Kidney (tissue), 13 donors: ENCODE measurements at regions not wholly inside any gene's neighbourhood (a gene's known extent, or its start where the extent isn't known, plus 50 kb on each side); places are given as distances from the start of the nearest gene placed in this dataset.

ENCODE experiments used
- DNase-seq, 5 donors: peaks; one replicate each; pipeline ENCODE4 v3.0.0-alpha.2; 2013 to 2020
- FAIRE-seq: peaks from 2 replicates; lab custom pipeline; 2012; peaks lifted over from hg19 to GRCh38; lab: Jason Lieb, UNC
- H3K27ac ChIP-seq, 2 donors: one replicate each; pipeline ENCODE4 v1.7.0; 2013; ENCODE audit warnings: low read depth in 2 of 2, low read length in 2 of 2, inconsistent platforms in 1 of 2
- H3K27me3 ChIP-seq: one replicate; pipeline ENCODE4 v1.7.1; 2013; ENCODE audit warnings: low read length, inconsistent platforms; ENCODE audit not compliant: control insufficient read depth, insufficient read depth
- H3K36me3 ChIP-seq, 3 donors: one replicate each; pipeline versions ENCODE4 v1.7.0 to v1.7.1; 2013; ENCODE audit warnings: low read length in 3 of 3, control low read depth in 1 of 3, inconsistent platforms in 1 of 3; ENCODE audit not compliant: insufficient read depth in 3 of 3, control insufficient read depth in 2 of 3
- H3K4me1 ChIP-seq, 3 donors: one replicate each; pipeline versions ENCODE4 v1.7.0 to v1.7.1; 2013; ENCODE audit warnings: low read length in 3 of 3, inconsistent platforms in 1 of 3, low read depth in 1 of 3; ENCODE audit not compliant: control insufficient read depth in 2 of 3, insufficient read depth in 2 of 3
- H3K4me3 ChIP-seq, 3 donors: one replicate each; pipeline versions ENCODE4 v1.7.0 to v1.8.1; 2013; ENCODE audit warnings: low read length in 3 of 3, control low read depth in 1 of 3, inconsistent platforms in 1 of 3
- H3K9ac ChIP-seq, 3 donors: one replicate each; pipeline versions ENCODE4 v1.7.0 to v1.7.1; 2013; ENCODE audit warnings: low read length in 3 of 3, control low read depth in 1 of 3, inconsistent platforms in 1 of 3
- H3K9me3 ChIP-seq, 3 donors: one replicate each; pipeline versions ENCODE4 v1.7.0 to v1.7.1; 2013; ENCODE audit warnings: low read length in 3 of 3, control low read depth in 1 of 3, inconsistent platforms in 1 of 3; ENCODE audit not compliant: control insufficient read depth in 2 of 3, insufficient read depth in 1 of 3
- CTCF ChIP-seq: IDR thresholded peaks from 3 replicates; pipeline ENCODE4 v1.5.1; 2012; ENCODE audit warnings: mild to moderate bottlenecking, moderate library complexity, borderline replicate concordance; ENCODE audit not compliant: insufficient read depth; ENCODE audit errors: extremely low read depth
- intact Hi-C: fragments of 100-400 bp; cut with DNase I; formaldehyde crosslinking; loops from one replicate; pipeline ENCODE4 v1.11.1; 2022
- donor health status: control.
- donor health status: control.
- donor health status: control.
- donor health status: control.
- donor health status: control.
- donor health status: DM: yes; HTN: yes; CAD: no.
- donor health status: Normal renal cell carcinoma (clear cell type).

DNA sequence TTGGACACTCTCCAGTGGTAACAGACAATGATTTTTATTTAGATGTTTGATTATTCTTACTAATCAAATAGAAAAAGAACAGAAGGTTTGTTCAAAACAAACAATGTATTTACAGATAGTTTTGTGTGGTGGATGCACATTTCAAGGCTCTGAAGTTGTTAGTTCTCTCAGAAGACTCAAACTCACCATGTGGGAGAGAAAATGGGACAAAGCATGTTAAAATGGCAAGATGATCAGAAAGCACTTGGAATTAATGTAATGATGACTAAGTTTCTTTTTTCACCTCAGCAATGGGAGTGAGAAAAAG is 450.5 kb upstream of the KCNMB2 start:
- Histone ChIP-seq H3K4me3 (no peak overlapping the region), H3K27ac (no peak overlapping the region), H3K36me3 (no peaks in the 10 kb centered on the region), H3K9me3 (no peaks in the 10 kb centered on the region), H3K27me3 (no peaks in the 10 kb centered on the region), H3K9ac (no peak overlapping the region), H3K4me1 (peaks cover 7 to 17% (median 10%) of the 10 kb centered on the region in 3 donors)
- FAIRE-seq (no peak), DNase-seq (no peak)
- TF ChIP-seq CTCF: no peak
- intact Hi-C loops: no loop called here

DNA sequence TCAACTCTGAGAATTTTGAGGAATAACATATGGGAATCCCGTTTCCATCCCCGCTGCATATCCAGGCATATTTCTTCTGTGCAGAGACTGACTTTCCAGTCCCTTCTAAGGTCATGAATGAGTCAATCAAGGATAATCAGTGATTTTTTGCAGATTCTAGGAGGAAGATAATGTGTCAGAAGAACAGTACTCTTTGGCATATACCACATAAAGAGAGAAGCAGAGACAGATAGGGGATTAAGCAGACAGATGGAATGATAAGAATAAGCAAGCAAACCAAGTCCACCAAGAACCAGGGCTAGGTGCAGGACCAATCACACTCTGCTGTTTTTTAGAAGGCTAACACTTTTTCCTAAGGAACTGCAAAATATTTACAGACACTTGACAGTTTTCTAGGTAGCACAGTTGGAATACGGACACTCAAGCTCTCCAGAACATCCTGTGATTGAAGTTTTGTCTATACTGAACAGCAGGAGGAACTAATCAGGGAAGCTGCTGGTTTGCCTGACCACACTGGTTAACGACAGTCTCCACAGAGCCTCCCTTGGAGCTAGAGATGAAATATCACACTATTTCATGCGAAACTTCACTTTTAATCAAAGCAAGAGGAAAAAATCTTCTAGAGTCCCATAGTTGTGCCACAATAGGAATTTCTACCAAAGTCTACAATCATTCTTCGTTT is 450.0 kb upstream of the KCNMB2 start:
- peaks cover 7 to 17% (median 10%) of the 10 kb centered on the region in 3 donors for H3K4me1 ChIP-seq
- no peak overlapping the region for H3K27ac ChIP-seq
- no peak overlapping the region for H3K4me3 ChIP-seq
- no peaks in the 10 kb centered on the region for H3K9me3 ChIP-seq
- DNase-seq (no peak), FAIRE-seq (no peak)
- no peak for TF ChIP-seq CTCF
- no peak overlapping the region for H3K9ac ChIP-seq
- intact Hi-C loops: no loop called here
- H3K27me3 ChIP-seq: no peaks in the 10 kb centered on the region
- H3K36me3 ChIP-seq: no peaks in the 10 kb centered on the region

- intact Hi-C loops: no loop called here
- no peak overlapping the region for H3K9ac ChIP-seq
- H3K27ac ChIP-seq: no peak overlapping the region
- H3K27me3 ChIP-seq: no peaks in the 10 kb centered on the region
- DNase-seq: no peak
- no peak for TF ChIP-seq CTCF
- no peak overlapping the region for H3K4me3 ChIP-seq
- H3K4me1 ChIP-seq: peaks cover 7 to 17% (median 10%) of the 10 kb centered on the region in 3 donors
- no peaks in the 10 kb centered on the region for H3K9me3 ChIP-seq
- no peak for FAIRE-seq
- H3K36me3 ChIP-seq: no peaks in the 10 kb centered on the region
Measured at GRCh38 chr3:178087376-178087775, 448.9 kb upstream of the KCNMB2 start.

GRCh38 chr3:178088963-178089362 is 447.3 kb upstream of the KCNMB2 start:
- no peaks in the 10 kb centered on the region for H3K36me3 ChIP-seq
- H3K9me3 ChIP-seq: no peaks in the 10 kb centered on the region
- H3K9ac ChIP-seq: no peak overlapping the region
- H3K4me3 ChIP-seq: no peak overlapping the region
- no peak for TF ChIP-seq CTCF
- no peak overlapping the region for H3K27ac ChIP-seq
- intact Hi-C loops: no loop called here
- H3K4me1 ChIP-seq: peaks cover 2 to 15% (median 7%) of the 10 kb centered on the region in 3 donors
- FAIRE-seq (no peak), DNase-seq (peak in 2 of 5 donors; percentile 64 to 69)
- H3K27me3 ChIP-seq: no peaks in the 10 kb centered on the region
